ENCODE measurements at regions not wholly inside any gene's neighbourhood (a gene's known extent, or its start where the extent isn't known, plus 50 kb on each side); places are given as distances from the start of the nearest gene placed in this dataset.

GRCh38 chr21:41596241-41596925, 88.4 kb upstream of the TMPRSS2 start:
- no peak for DNase-seq (ENCODE audit: low read depth in 4 of 4, low spot score in 2 of 4)

GRCh38 chr21:41594268-41594667, 86.3 kb upstream of the TMPRSS2 start:
- DNase-seq (ENCODE audit: low read depth in 4 of 4, low spot score in 2 of 4) = no peak

GRCh38 chr21:41593760-41594138, 85.8 kb upstream of the TMPRSS2 start:
- no peak for DNase-seq (ENCODE audit: low read depth in 4 of 4, low spot score in 2 of 4)

- DNase-seq (ENCODE audit: low read depth in 4 of 4, low spot score in 2 of 4) = no peak
Measured at GRCh38 chr21:41593051-41593759, 85.2 kb upstream of the TMPRSS2 start.

- DNase-seq (ENCODE audit: low read depth in 4 of 4, low spot score in 2 of 4) = no peak
Measured at GRCh38 chr21:41589620-41590175, 81.7 kb upstream of the TMPRSS2 start.

GRCh38 chr21:41589131-41589530, 81.2 kb upstream of the TMPRSS2 start:
- DNase-seq (ENCODE audit: low read depth in 4 of 4, low spot score in 2 of 4) = no peak

GRCh38 chr21:41585199-41585994, 77.4 kb upstream of the TMPRSS2 start:
- no peak for DNase-seq (ENCODE audit: low read depth in 4 of 4, low spot score in 2 of 4)

- DNase-seq (ENCODE audit: low read depth in 4 of 4, low spot score in 2 of 4) = no peak
Measured at GRCh38 chr21:41584603-41585176, 76.7 kb upstream of the TMPRSS2 start.

- no peak for DNase-seq (ENCODE audit: low read depth in 4 of 4, low spot score in 2 of 4)
Measured at GRCh38 chr21:41583274-41583790, 75.4 kb upstream of the TMPRSS2 start.

- DNase-seq (ENCODE audit: low read depth in 4 of 4, low spot score in 2 of 4) = no peak
Measured at GRCh38 chr21:41582866-41583265, 74.9 kb upstream of the TMPRSS2 start.

GRCh38 chr21:41582298-41582840, 74.4 kb upstream of the TMPRSS2 start:
- no peak for DNase-seq (ENCODE audit: low read depth in 4 of 4, low spot score in 2 of 4)

- DNase-seq (ENCODE audit: low read depth in 4 of 4, low spot score in 2 of 4) = no peak
Measured at GRCh38 chr21:41581592-41582228, 73.8 kb upstream of the TMPRSS2 start.

- no peak for DNase-seq (ENCODE audit: low read depth in 4 of 4, low spot score in 2 of 4)
Measured at GRCh38 chr21:41580758-41581554, 73.0 kb upstream of the TMPRSS2 start.

GRCh38 chr21:41579692-41580091, 71.7 kb upstream of the TMPRSS2 start:
- no peak for DNase-seq (ENCODE audit: low read depth in 4 of 4, low spot score in 2 of 4)

GRCh38 chr21:41578716-41579115, 70.8 kb upstream of the TMPRSS2 start:
- no peak for DNase-seq (ENCODE audit: low read depth in 4 of 4, low spot score in 2 of 4)

GRCh38 chr21:41578083-41578482, 70.1 kb upstream of the TMPRSS2 start:
- DNase-seq (ENCODE audit: low read depth in 4 of 4, low spot score in 2 of 4) = no peak

- DNase-seq (ENCODE audit: low read depth in 4 of 4, low spot score in 2 of 4) = no peak
Measured at GRCh38 chr21:41576013-41576615, 68.2 kb upstream of the TMPRSS2 start.

- no peak for DNase-seq (ENCODE audit: low read depth in 4 of 4, low spot score in 2 of 4)
Measured at GRCh38 chr21:41573902-41574690, 66.1 kb upstream of the TMPRSS2 start.

All from left renal cortex interstitium (tissue), 4 donors.